ENCODE measurements at regions not wholly inside any gene's neighbourhood (a gene's known extent, or its start where the extent isn't known, plus 50 kb on each side); places are given as distances from the start of the nearest gene placed in this dataset.

DNA sequence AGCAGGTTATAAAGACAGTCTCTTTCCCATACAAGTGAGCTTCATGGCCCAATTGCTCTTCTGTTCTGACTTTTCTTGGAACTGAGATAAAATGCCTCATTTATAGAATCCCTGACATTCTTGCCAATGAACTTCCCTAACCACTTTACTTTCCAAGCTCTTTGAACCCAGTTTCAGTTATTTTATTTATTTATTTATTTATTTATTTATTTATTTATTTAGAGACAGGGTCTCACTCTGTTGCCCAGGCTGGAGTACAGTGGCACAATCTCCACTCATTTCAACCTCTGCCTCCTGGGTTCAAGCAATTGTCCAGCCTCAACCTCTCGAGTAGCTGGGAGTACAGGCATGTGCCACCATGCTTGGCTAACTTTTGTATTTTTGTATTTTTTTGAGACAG, 138.5 kb upstream of the ZNF184 start:
- DNase-seq, result no peak
- Histone ChIP-seq H3K9me3 (replicated peaks in 1 of 3) (no peaks in the 10 kb centered on the region), H3K4me1 (replicated peaks in 1 of 2) (no peaks in the 10 kb centered on the region), H3K4me3 (no peak overlapping the region), H3K27me3 (peaks cover 6% of the 10 kb centered on the region), H3K27ac (no peak overlapping the region), H3K36me3 (replicated peaks in 1 of 2) (no peaks in the 10 kb centered on the region)
- intact Hi-C loops (cut with DNase I), result no loop called here
- 59 to 76% (median 69%) methylated on average over 1 of the region's 1 CpG for WGBS, 4 donors
- no peak for TF ChIP-seq POLR2A (IDR thresholded peaks at IDR 0.05)
- TF ChIP-seq CTCF (IDR thresholded peaks at IDR 0.05), result no peak

- no peaks in the 10 kb centered on the region for H3K36me3 ChIP-seq (replicated peaks in 1 of 2)
- intact Hi-C loops (cut with DNase I), result no loop called here
- no peak for DNase-seq
- TF ChIP-seq CTCF (IDR thresholded peaks at IDR 0.05) (peak in 2 of 6 experiments; percentile 21 to 33), POLR2A (IDR thresholded peaks at IDR 0.05) (no peak)
- H3K4me1 ChIP-seq (replicated peaks in 1 of 2), result no peaks in the 10 kb centered on the region
- WGBS, 4 donors, result 48 to 52% (median 49%) methylated on average over 8 of the region's 8 CpGs
- no peaks in the 10 kb centered on the region for H3K9me3 ChIP-seq (replicated peaks in 1 of 3)
- H3K4me3 ChIP-seq, result no peak overlapping the region
- no peak overlapping the region for H3K27ac ChIP-seq
- H3K27me3 ChIP-seq, result peaks cover 12% of the 10 kb centered on the region
Observed at GRCh38 chr6:27608916-27609883, 136.3 kb upstream of the ZNF184 start.

DNA sequence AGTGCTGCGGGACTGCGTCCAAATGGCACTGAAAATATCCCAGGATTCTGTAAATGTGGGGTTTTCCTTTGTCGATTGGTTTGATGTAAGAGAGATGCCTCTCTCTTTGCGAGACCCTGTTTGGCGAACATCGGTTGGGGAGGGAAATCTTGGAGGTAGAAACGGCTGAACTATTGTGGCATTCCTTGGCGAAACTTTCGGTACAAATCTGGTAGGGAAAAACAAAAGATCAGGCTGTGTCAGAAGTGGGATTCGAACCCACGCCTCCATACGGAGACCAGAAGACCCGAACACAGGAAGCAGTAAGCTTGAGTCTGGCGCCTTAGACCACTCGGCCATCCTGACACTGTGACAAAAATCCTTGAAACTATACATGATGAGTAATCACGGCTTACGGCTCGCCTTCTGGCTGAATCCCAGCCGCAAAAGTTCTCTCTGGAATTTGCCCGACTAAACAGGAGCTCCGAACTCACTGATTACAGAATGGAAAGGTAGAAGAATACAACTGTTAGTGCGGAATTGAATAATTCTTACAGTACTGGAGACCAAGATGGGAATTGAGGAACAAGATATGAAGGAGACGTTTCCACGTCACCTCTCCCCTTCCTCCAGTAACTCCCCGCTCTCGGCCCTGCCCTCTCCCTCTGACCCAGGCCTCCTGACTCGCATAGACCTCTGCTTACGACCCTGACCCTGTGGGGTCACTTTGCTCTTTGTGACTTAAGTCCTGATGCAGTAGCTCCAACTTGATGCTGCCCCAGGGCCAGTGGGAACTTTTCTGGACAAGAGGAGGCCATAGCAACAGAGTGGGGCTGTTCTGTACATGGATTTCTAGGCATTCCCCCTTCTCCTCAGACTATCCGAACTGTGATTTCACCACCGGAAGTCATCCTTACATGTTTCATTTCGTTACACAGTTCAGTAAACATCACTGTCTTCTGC, 132.8 kb upstream of the ZNF184 start:
- intact Hi-C loops (cut with DNase I), result no loop called here
- Histone ChIP-seq H3K4me1 (replicated peaks in 1 of 2) (no peaks in the 10 kb centered on the region), H3K27me3 (peaks cover 17% of the 10 kb centered on the region), H3K36me3 (replicated peaks in 1 of 2) (no peaks in the 10 kb centered on the region), H3K9me3 (replicated peaks in 1 of 3) (no peaks in the 10 kb centered on the region), H3K4me3 (no peak overlapping the region), H3K27ac (no peak overlapping the region)
- TF ChIP-seq CTCF (IDR thresholded peaks at IDR 0.05), result no peak
- TF ChIP-seq POLR2A (IDR thresholded peaks at IDR 0.05), result no peak
- WGBS, 4 donors, result 9 to 13% (median 10%) methylated on average over 31 of the region's 31 CpGs
- DNase-seq, result peak in 2 of 7 donors; percentile 25 to 49

GRCh38 chr6:27604986-27605385, 132.1 kb upstream of the ZNF184 start:
- Histone ChIP-seq H3K27me3 (peaks cover 24% of the 10 kb centered on the region), H3K27ac (no peak overlapping the region), H3K36me3 (replicated peaks in 1 of 2) (no peaks in the 10 kb centered on the region), H3K4me3 (no peak overlapping the region), H3K4me1 (replicated peaks in 1 of 2) (no peaks in the 10 kb centered on the region), H3K9me3 (replicated peaks in 1 of 3) (no peaks in the 10 kb centered on the region)
- WGBS, 4 donors, result 2 to 4% (median 3%) methylated on average over 13 of the region's 13 CpGs
- no peak for DNase-seq
- intact Hi-C loops (cut with DNase I), result no loop called here
- no peak for TF ChIP-seq CTCF (IDR thresholded peaks at IDR 0.05)
- TF ChIP-seq POLR2A (IDR thresholded peaks at IDR 0.05), result no peak

Data from adrenal gland (tissue), 9 donors.